A549 (cell line): ENCODE measurements at regions not wholly inside any gene's neighbourhood (a gene's known extent, or its start where the extent isn't known, plus 50 kb on each side); places are given as distances from the start of the nearest gene placed in this dataset.

ENCODE experiments used
- ATAC-seq, 2 experiments: fragments of 200-7000 bp in 1 of 2; fragments of >200 bp in 1 of 2; cut with Nextera tagmentation in 1 of 2; cut with Tn5 transposase in 1 of 2; 3 replicates each; pipeline versions ENCODE4 v1.8.0 to v1.9.1; 2018 to 2020; ENCODE audit warnings: mild to moderate bottlenecking in 1 of 2, moderate library complexity in 1 of 2
- CTCF ChIA-PET: fragments of 300-600 bp; sonication (Branson Sonifier 250); formaldehyde crosslinking; extraction: SDS; loops from one replicate; lab custom pipeline; 2021; ENCODE audit warnings: antibody characterized with exemption, inconsistent platforms; lab: Yijun Ruan, JAX
- POLR2A ChIA-PET: fragments of 350-600 bp; formaldehyde crosslinking; extraction: SDS; loops from one replicate; lab custom pipeline; 2021; ENCODE audit warnings: antibody characterized with exemption, inconsistent platforms; lab: Yijun Ruan, JAX
- DNase-seq, 2 experiments: peaks; one replicate each; pipeline versions ENCODE4 v3.0.0 to v3.0.0-alpha.2; 2011 to 2016; ENCODE audit warnings: low read depth in 1 of 2, low spot score in 1 of 2
- FAIRE-seq: peaks from 2 replicates; lab custom pipeline; 2011; peaks lifted over from hg19 to GRCh38; lab: Jason Lieb, UNC
- H3K27ac ChIP-seq, 2 experiments: fragments of >200 bp; sonication (Bioruptor Twin); formaldehyde crosslinking; 3 replicates each; pipeline ENCODE4 v1.5.1; 2016 to 2017
- H3K4me1 ChIP-seq: fragments of >200 bp; sonication (Bioruptor Twin); formaldehyde crosslinking; 3 replicates; pipeline ENCODE4 v1.6.1; 2016
- H3K4me2 ChIP-seq: fragments of >200 bp; sonication (Bioruptor Twin); formaldehyde crosslinking; 3 replicates; pipeline ENCODE4 v1.6.1; 2016
- H3K4me3 ChIP-seq: fragments of >200 bp; sonication (Bioruptor Twin); formaldehyde crosslinking; 3 replicates; pipeline ENCODE4 v1.5.1; 2016
- H3K9me3 ChIP-seq: fragments of >200 bp; sonication (Bioruptor Twin); formaldehyde crosslinking; 3 replicates; pipeline ENCODE4 v1.6.1; 2016
- ATOH8 ChIP-seq: fragments of 250-450 bp; sonication (Bioruptor Pico); IDR thresholded peaks from 2 replicates; pipeline ENCODE4 v1.5.0; 2020; ENCODE audit warnings: low read depth, mild to moderate bottlenecking, moderate library complexity
- CBX2 ChIP-seq: fragments of 200-600 bp; sonication (generic); IDR thresholded peaks from 2 replicates; pipeline ENCODE4 v1.6.1; 2016; ENCODE audit warnings: low read depth, mild to moderate bottlenecking, borderline replicate concordance
- EHF ChIP-seq: fragments of 250-450 bp; sonication (Bioruptor Pico); IDR thresholded peaks from 2 replicates; pipeline ENCODE4 v1.5.0; 2020; ENCODE audit warnings: mild to moderate bottlenecking
- EHMT2 ChIP-seq: fragments of 200-600 bp; sonication (generic); IDR thresholded peaks from 2 replicates; pipeline ENCODE4 v1.6.1; 2016; ENCODE audit warnings: antibody characterized with exemption, low read depth, mild to moderate bottlenecking, moderate library complexity
- ELK1 ChIP-seq: fragments of 150-350 bp; IDR thresholded peaks from 2 replicates; pipeline ENCODE4 v1.6.1; 2014; ENCODE audit warnings: low read depth, mild to moderate bottlenecking, low read length
- EP300 ChIP-seq, 2 experiments: fragments of >200 bp; sonication (Bioruptor Twin); formaldehyde crosslinking; IDR thresholded peaks; 2 replicates in 1 of 2; 3 replicates in 1 of 2; pipeline ENCODE4 v1.6.1; 2016 to 2017
- HDAC2 ChIP-seq: fragments of 200-600 bp; sonication (generic); IDR thresholded peaks from 2 replicates; pipeline ENCODE4 v1.6.1; 2016
- HES2 ChIP-seq: fragments of >200 bp; sonication (Bioruptor Twin); formaldehyde crosslinking; IDR thresholded peaks from 2 replicates; pipeline ENCODE4 v1.6.1; 2016
- HEYL ChIP-seq: fragments of 250-450 bp; sonication (Bioruptor Pico); IDR thresholded peaks from 2 replicates; pipeline ENCODE4 v1.8.0; 2021; ENCODE audit warnings: mild to moderate bottlenecking, moderate library complexity
- HMGXB4 ChIP-seq: fragments of 250-450 bp; sonication (Bioruptor Pico); IDR thresholded peaks from 2 replicates; pipeline ENCODE4 v1.5.0; 2021; ENCODE audit warnings: mild to moderate bottlenecking, moderate library complexity, borderline replicate concordance
- HOXB13 ChIP-seq: fragments of 250-450 bp; sonication (Bioruptor Pico); IDR thresholded peaks from 2 replicates; pipeline ENCODE4 v1.5.0; 2020; ENCODE audit warnings: low read depth, mild to moderate bottlenecking, moderate library complexity
- MAFK ChIP-seq: fragments of 450-650 bp; IDR thresholded peaks from 2 replicates; pipeline ENCODE4 v1.6.1; 2014; ENCODE audit not compliant: partially characterized antibody
- PHF8 ChIP-seq: fragments of 200-600 bp; sonication (generic); IDR thresholded peaks from 2 replicates; pipeline ENCODE4 v1.6.1; 2016; ENCODE audit warnings: low read depth, mild to moderate bottlenecking, antibody characterized with exemption, moderate library complexity, borderline replicate concordance
- RAD21 ChIP-seq, 2 experiments: fragments of >200 bp in 1 of 2; sonication (Bioruptor Twin) in 1 of 2; formaldehyde crosslinking in 1 of 2; IDR thresholded peaks in 1 of 2; conservative IDR thresholded peaks in 1 of 2; 2 replicates in 1 of 2; 3 replicates in 1 of 2; pipeline ENCODE4 v1.6.1; 2012 to 2018; ENCODE audit warnings: inconsistent platforms in 1 of 2
- RCOR1 ChIP-seq: fragments of 150-350 bp; IDR thresholded peaks from 2 replicates; pipeline ENCODE4 v1.6.1; 2014; ENCODE audit warnings: antibody characterized with exemption, low read length, low read depth
- REST ChIP-seq: fragments of 200-600 bp; sonication (generic); IDR thresholded peaks from 2 replicates; pipeline ENCODE4 v1.6.1; 2016; ENCODE audit warnings: antibody characterized with exemption, mild to moderate bottlenecking, moderate library complexity
- ZFP36 ChIP-seq: fragments of 450-650 bp; IDR thresholded peaks from 2 replicates; pipeline ENCODE4 v1.6.1; 2014; ENCODE audit warnings: borderline replicate concordance; ENCODE audit not compliant: partially characterized antibody
- ZNF302 ChIP-seq: fragments of 250-450 bp; sonication (Bioruptor Pico); IDR thresholded peaks from 2 replicates; pipeline ENCODE4 v1.9.0; 2021; ENCODE audit warnings: inconsistent platforms, mild to moderate bottlenecking, moderate library complexity
- WGBS: methylation state at CpG from one replicate; pipeline ENCODE4 v1.1.6; 2017; ENCODE audit errors: missing lambda C conversion rate; 5-methylcytosine and 5-hydroxymethylcytosine counted together

GRCh38 chr9:23571414-23572104 is 254.5 kb downstream of the ELAVL2 start:
- Histone ChIP-seq H3K27ac (no peak overlapping the region), H3K4me2 (no peak overlapping the region), H3K4me1 (no peaks in the 10 kb centered on the region), H3K9me3 (no peaks in the 10 kb centered on the region), H3K4me3 (no peak overlapping the region)
- ATAC-seq (no peak), FAIRE-seq (no peak), DNase-seq (no peak)
- CTCF ChIA-PET: no interaction called here
- TF ChIP-seq HOXB13 (CRISPR knock-in tag) (no peak), HMGXB4 (CRISPR knock-in tag) (no peak), EHF (no peak), RAD21 (conservative IDR thresholded peaks at IDR 0.05 in 1 of 2, IDR thresholded peaks at IDR 0.05 in 1 of 2) (no peak), REST (no peak), EP300 (IDR thresholded peaks at IDR 0.05) (no peak), ZNF302 (CRISPR knock-in tag) (no peak), HDAC2 (no peak), RCOR1 (no peak), ELK1 (no peak), HEYL (CRISPR knock-in tag) (no peak), MAFK (no peak), ZFP36 (no peak), EHMT2 (no peak), ATOH8 (CRISPR knock-in tag) (no peak), PHF8 (no peak)
- POLR2A ChIA-PET: no interaction called here
- 10% methylated on average over 2 of the region's 2 CpGs for WGBS

- Histone ChIP-seq H3K27ac (no peak overlapping the region), H3K4me1 (no peaks in the 10 kb centered on the region), H3K4me3 (no peak overlapping the region), H3K9me3 (no peaks in the 10 kb centered on the region), H3K4me2 (no peak overlapping the region)
- CTCF ChIA-PET: no interaction called here
- POLR2A ChIA-PET: no interaction called here
- no peak for DNase-seq
- ATAC-seq: no peak
- no peak for FAIRE-seq
- TF ChIP-seq HES2 (no peak), ELK1 (no peak), HMGXB4 (CRISPR knock-in tag) (no peak), CBX2 (no peak), RAD21 (conservative IDR thresholded peaks at IDR 0.05 in 1 of 2, IDR thresholded peaks at IDR 0.05 in 1 of 2) (no peak), HEYL (CRISPR knock-in tag) (no peak), HOXB13 (CRISPR knock-in tag) (no peak), REST (no peak)
Measured at GRCh38 chr9:23573800-23574199, 252.2 kb downstream of the ELAVL2 start.
